ENCODE measurements at regions not wholly inside any gene's neighbourhood (a gene's known extent, or its start where the extent isn't known, plus 50 kb on each side); places are given as distances from the start of the nearest gene placed in this dataset.
"Not testable (repeated sequence)": the region's sequence is repeated elsewhere in the genome, so short reads cannot be mapped to it uniquely, and the experiment has no call there.

DNA sequence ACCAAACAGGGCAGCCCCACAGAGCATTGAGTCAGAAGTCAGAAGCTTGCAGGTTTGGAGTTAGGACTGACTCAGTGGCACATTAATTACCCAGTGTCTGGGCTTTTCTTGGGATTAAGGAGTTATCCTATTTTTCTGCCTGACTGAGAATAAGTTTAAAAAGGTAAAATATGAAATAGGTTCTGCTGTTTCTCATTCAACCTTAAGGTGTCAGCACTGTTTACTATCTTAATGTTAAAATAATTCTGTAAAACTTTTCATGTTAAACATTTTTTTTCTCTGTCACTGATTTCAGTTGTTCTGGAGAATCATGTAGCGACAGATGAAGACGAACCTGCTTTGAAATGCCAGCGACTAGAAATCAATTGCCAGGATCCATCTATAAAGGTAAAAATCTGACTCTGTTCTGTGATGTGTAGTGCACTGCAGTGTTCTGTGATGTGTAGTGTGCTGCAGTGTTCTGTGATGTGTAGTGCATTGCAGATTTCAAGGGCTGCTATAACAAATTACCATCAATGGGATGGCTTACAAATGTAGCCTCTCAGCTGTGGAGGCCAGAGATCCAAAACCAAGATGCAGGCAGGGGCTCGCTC is 128.0 kb downstream of the LAT start:
- Mint-ChIP-seq H3K4me1 (ENCODE audit: low read depth) (peaks cover 61% of the 10 kb centered on the region), H3K9me3 (no peaks in the 10 kb centered on the region), H3K36me3 (ENCODE audit: insufficient read depth in 2 of 2) (peaks cover 10 to 22% of the 10 kb centered on the region in 2 donors), H3K27me3 (ENCODE audit: low read depth) (no peaks in the 10 kb centered on the region), H3K27ac (peak overlapping the region; percentile 85), H3K4me3 (no peak overlapping the region)
- ATAC-seq (replicated peaks in 1 of 2) (no peak), DNase-seq (no peak)

- H3K27me3 Mint-ChIP-seq (ENCODE audit: low read depth); H3K9me3 Mint-ChIP-seq; DNase-seq: not testable (repeated sequence)
- H3K4me3 Mint-ChIP-seq = peak overlapping the region in 1 of 2 donors; percentile 34
- H3K27ac Mint-ChIP-seq = peak overlapping the region; percentile 85
- peaks cover 10 to 19% of the 10 kb centered on the region in 2 donors for H3K36me3 Mint-ChIP-seq (ENCODE audit: insufficient read depth in 2 of 2)
- peaks cover 56% of the 10 kb centered on the region for H3K4me1 Mint-ChIP-seq (ENCODE audit: low read depth)
- ATAC-seq (replicated peaks in 1 of 2) = peak in 1 of 2 donors; percentile 20
Observed at GRCh38 chr16:29111901-29112680, 127.2 kb downstream of the LAT start.

DNA sequence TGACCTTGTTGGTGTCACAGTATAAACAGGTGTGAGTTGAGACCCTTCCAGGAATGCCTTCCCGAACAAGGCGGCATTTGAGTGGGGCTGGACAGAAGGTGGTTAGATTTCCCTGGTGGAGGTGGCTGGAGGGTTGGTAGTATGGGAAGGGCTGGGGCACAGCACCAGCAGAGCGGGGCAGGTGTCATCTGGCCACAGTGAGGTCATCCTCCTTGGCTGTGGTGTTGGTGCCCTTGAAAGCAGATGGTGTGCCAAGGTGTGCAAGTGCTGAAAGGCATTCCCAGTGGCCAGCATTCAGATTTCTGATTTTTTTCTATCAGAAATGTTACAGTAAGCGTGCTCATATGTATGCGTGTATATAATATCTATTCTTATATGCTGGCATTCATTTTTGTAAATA is 126.6 kb downstream of the LAT start:
- no peaks in the 10 kb centered on the region for H3K9me3 Mint-ChIP-seq
- ATAC-seq (replicated peaks in 1 of 2) = no peak
- H3K4me1 Mint-ChIP-seq (ENCODE audit: low read depth) = peaks cover 50% of the 10 kb centered on the region
- peak overlapping the region; percentile 56 for H3K27ac Mint-ChIP-seq
- no peak for DNase-seq
- no peaks in the 10 kb centered on the region for H3K27me3 Mint-ChIP-seq (ENCODE audit: low read depth)
- peaks cover 10 to 15% of the 10 kb centered on the region in 2 donors for H3K36me3 Mint-ChIP-seq (ENCODE audit: insufficient read depth in 2 of 2)
- no peak overlapping the region for H3K4me3 Mint-ChIP-seq

- DNase-seq; H3K4me3 Mint-ChIP-seq; ATAC-seq (replicated peaks in 1 of 2); H3K27ac Mint-ChIP-seq; H3K27me3 Mint-ChIP-seq (ENCODE audit: low read depth); H3K9me3 Mint-ChIP-seq; H3K36me3 Mint-ChIP-seq (ENCODE audit: insufficient read depth in 2 of 2): not testable (repeated sequence)
- peaks cover 23% of the 10 kb centered on the region for H3K4me1 Mint-ChIP-seq (ENCODE audit: low read depth)
Observed at GRCh38 chr16:29108625-29109169, 123.8 kb downstream of the LAT start.

- no peak overlapping the region for H3K4me3 Mint-ChIP-seq
- H3K36me3 Mint-ChIP-seq (ENCODE audit: insufficient read depth in 2 of 2) = peaks cover 2 to 5% of the 10 kb centered on the region in 2 donors
- no peak for DNase-seq
- no peaks in the 10 kb centered on the region for H3K9me3 Mint-ChIP-seq
- ATAC-seq (replicated peaks in 1 of 2) = no peak
- H3K27ac Mint-ChIP-seq = no peak overlapping the region
- H3K27me3 Mint-ChIP-seq (ENCODE audit: low read depth) = no peaks in the 10 kb centered on the region
- peaks cover 13% of the 10 kb centered on the region for H3K4me1 Mint-ChIP-seq (ENCODE audit: low read depth)
Observed at GRCh38 chr16:29107299-29107698, 122.4 kb downstream of the LAT start.

GRCh38 chr16:29106259-29106908 is 121.5 kb downstream of the LAT start:
- not testable (repeated sequence) for ATAC-seq (replicated peaks in 1 of 2)

GRCh38 chr16:29104600-29104999 is 119.7 kb downstream of the LAT start:
- not testable (repeated sequence) for H3K27ac Mint-ChIP-seq; ATAC-seq (replicated peaks in 1 of 2)

More at GRCh38 chr16:29106259-29106908, 121.5 kb downstream of the LAT start:
- not testable (repeated sequence) for DNase-seq; H3K27me3 Mint-ChIP-seq (ENCODE audit: low read depth); H3K9me3 Mint-ChIP-seq; H3K4me3 Mint-ChIP-seq; H3K36me3 Mint-ChIP-seq (ENCODE audit: insufficient read depth in 2 of 2); H3K27ac Mint-ChIP-seq; H3K4me1 Mint-ChIP-seq (ENCODE audit: low read depth)

GRCh38 chr16:29097965-29098364 is 113.1 kb downstream of the LAT start:
- not testable (repeated sequence) for DNase-seq; H3K4me1 Mint-ChIP-seq (ENCODE audit: low read depth); H3K4me3 Mint-ChIP-seq; H3K27ac Mint-ChIP-seq; H3K9me3 Mint-ChIP-seq; ATAC-seq (replicated peaks in 1 of 2); H3K36me3 Mint-ChIP-seq (ENCODE audit: insufficient read depth in 2 of 2); H3K27me3 Mint-ChIP-seq (ENCODE audit: low read depth)

More at GRCh38 chr16:29104600-29104999, 119.7 kb downstream of the LAT start:
- H3K27me3 Mint-ChIP-seq (ENCODE audit: low read depth); H3K9me3 Mint-ChIP-seq; H3K4me3 Mint-ChIP-seq; DNase-seq; H3K4me1 Mint-ChIP-seq (ENCODE audit: low read depth); H3K36me3 Mint-ChIP-seq (ENCODE audit: insufficient read depth in 2 of 2): not testable (repeated sequence)

DNA sequence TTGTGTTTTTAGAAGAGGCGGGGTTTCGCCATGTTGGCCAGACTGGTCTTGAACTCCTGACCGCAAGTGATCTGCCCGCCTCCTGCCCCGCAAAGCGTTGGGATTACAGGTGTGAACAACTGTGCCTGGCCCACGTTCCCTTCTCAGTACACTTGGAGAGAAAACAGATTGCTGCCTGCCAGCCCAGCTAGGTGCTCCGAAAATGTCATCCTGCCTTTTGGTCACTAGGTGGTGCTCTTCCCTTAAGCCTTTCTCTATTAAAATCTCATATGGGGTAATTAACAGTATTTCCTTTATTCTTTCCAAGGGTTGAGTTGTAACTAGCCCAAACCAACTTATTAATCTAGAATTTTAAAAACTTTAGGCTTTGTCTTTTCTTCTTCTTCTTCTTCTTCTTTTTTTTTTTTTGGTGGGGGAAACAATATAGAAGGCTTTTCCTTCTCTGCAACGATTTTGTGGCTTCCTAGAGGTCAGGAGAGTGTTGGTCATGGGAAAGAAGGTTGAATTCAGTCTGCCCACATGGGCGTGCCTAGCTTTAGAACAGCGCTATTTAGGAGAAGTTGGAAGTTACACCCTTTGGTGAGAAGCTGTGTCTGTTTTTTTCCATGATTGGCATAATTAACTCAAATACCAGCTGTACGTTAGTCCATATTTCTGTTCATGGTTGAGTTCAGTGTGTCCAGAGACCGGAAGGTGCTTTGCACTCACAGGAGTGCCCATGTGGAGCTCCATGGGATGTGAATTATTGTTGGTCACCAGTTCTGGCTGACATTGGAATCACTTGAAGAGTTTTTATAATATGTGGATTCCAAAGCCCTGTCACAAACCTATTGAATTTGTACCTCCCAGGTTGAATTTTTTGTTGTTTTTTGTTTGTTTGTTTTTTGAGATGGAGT is 110.1 kb downstream of the LAT start:
- not testable (repeated sequence) for DNase-seq; H3K4me3 Mint-ChIP-seq; H3K4me1 Mint-ChIP-seq (ENCODE audit: low read depth); H3K36me3 Mint-ChIP-seq (ENCODE audit: insufficient read depth in 2 of 2); H3K9me3 Mint-ChIP-seq; H3K27ac Mint-ChIP-seq; H3K27me3 Mint-ChIP-seq (ENCODE audit: low read depth)
- peak; percentile 62 to 68 for ATAC-seq (replicated peaks in 1 of 2)

DNA sequence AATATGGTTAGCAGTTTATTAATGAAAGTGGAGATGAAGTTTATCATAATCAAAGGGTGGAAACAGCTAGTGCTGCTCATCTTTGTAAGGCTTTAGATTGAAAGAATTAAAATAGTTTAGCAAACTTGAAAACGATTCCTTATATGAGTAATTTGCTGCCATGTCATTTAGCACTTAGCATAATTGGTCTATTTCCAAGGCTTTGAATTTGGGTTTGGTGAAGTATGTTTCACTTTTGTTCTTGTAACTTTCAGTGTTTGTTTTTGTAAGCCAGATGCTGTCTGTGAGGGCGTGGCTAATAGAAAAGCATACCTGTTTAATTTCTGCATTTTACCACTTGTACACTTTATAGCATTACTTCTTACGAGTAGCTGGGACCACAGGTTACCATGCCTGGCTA is 109.5 kb downstream of the LAT start:
- not testable (repeated sequence) for H3K4me3 Mint-ChIP-seq; H3K27me3 Mint-ChIP-seq (ENCODE audit: low read depth); H3K27ac Mint-ChIP-seq; H3K4me1 Mint-ChIP-seq (ENCODE audit: low read depth); DNase-seq; H3K36me3 Mint-ChIP-seq (ENCODE audit: insufficient read depth in 2 of 2); H3K9me3 Mint-ChIP-seq
- peak; percentile 63 to 75 for ATAC-seq (replicated peaks in 1 of 2)

GRCh38 chr16:29089679-29090078 is 104.8 kb downstream of the LAT start:
- not testable (repeated sequence) for ATAC-seq (replicated peaks in 1 of 2)
- H3K36me3 Mint-ChIP-seq (ENCODE audit: insufficient read depth in 2 of 2) = peaks cover 0 to 18% of the 10 kb centered on the region in 2 donors

DNA sequence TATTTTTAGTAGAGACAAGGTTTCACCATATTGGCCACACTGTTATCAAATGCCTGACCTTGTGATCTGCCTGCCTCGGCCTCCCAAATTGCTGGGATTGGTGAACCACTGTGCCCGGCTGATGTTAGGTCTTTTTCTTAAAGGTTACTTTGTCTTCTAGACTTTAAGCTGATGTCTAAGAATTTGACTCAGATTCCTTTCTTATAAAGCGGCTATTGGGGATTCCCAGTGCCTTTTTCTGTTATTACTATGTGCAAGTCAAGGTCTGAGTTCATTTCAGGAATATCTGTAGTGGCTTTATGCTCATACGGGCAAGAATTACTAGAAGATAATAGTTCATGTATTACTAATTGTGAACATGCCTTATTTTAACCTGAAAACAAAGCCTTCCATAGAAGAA is 102.8 kb downstream of the LAT start:
- peaks cover 0 to 18% of the 10 kb centered on the region in 2 donors for H3K36me3 Mint-ChIP-seq (ENCODE audit: insufficient read depth in 2 of 2)
- not testable (repeated sequence) for H3K9me3 Mint-ChIP-seq; H3K27me3 Mint-ChIP-seq (ENCODE audit: low read depth)
- ATAC-seq (replicated peaks in 1 of 2) (peak; percentile 81 to 83), DNase-seq (peak in 1 of 2 donors; percentile 9)
- H3K27ac Mint-ChIP-seq = peak overlapping the region; percentile 92
- peak overlapping the region; percentile 51 to 79 for H3K4me3 Mint-ChIP-seq
- H3K4me1 Mint-ChIP-seq (ENCODE audit: low read depth) = peaks cover 11% of the 10 kb centered on the region

More at GRCh38 chr16:29089679-29090078, 104.8 kb downstream of the LAT start:
- H3K4me1 Mint-ChIP-seq (ENCODE audit: low read depth) = peaks cover 11% of the 10 kb centered on the region
- H3K4me3 Mint-ChIP-seq; H3K27ac Mint-ChIP-seq; H3K27me3 Mint-ChIP-seq (ENCODE audit: low read depth); DNase-seq; H3K9me3 Mint-ChIP-seq: not testable (repeated sequence)

Measured in activated T-cell treated with anti-CD3 and anti-CD28 coated beads, Interleukin-2, amount 50 U/mL, for 72 hours (primary cell).